HG03135 (cell line): ENCODE measurements at regions not wholly inside any gene's neighbourhood (a gene's known extent, or its start where the extent isn't known, plus 50 kb on each side); places are given as distances from the start of the nearest gene placed in this dataset.

ENCODE experiments used
- ATAC-seq: cut with Tn5 transposase; IDR thresholded peaks from one replicate; pipeline ENCODE4 v1.9.1; 2021; ENCODE audit warnings: mild to moderate bottlenecking, moderate library complexity; ENCODE audit not compliant: unreplicated experiment

DNA sequence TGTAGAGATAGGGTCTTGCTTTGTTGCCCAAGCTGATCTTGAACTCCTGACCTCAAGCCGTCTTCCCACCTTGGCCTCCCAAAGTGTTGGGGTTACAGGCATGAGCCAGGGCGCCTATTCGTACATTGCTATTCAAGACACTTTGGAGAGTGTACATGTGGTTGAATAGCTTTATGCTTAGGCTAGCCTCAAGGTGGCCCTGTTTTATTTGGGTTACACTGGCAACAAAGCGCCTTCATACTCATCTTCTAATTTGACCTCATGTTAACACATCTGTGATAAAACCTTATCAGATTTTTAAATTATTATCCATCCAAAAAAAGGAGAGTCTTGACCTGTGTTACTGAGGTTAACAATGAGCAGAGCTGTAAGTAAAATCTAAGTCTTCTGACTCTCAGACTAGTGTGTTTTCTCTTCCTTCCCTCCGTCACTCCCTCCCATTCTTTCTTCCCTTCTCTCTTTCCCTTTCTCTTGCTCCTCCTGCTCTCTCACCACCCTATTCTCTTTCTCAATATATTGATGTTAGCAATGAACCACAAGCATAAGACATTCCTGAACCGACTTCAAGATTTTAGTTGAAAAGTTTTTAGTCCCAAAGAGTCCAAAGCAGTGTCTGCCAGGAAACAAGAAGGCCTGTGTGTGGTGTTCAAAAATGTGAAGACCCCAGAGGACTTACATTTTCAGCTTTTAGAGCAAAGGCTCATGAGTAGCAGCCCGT lies 603.7 kb upstream of the CFAP20DC start:
- no peak for ATAC-seq

- ATAC-seq, result no peak
Measured at GRCh38 chr3:59644479-59645402, 594.9 kb upstream of the CFAP20DC start.

- ATAC-seq, result no peak
Measured at GRCh38 chr3:59641169-59641899, 591.5 kb upstream of the CFAP20DC start.

DNA sequence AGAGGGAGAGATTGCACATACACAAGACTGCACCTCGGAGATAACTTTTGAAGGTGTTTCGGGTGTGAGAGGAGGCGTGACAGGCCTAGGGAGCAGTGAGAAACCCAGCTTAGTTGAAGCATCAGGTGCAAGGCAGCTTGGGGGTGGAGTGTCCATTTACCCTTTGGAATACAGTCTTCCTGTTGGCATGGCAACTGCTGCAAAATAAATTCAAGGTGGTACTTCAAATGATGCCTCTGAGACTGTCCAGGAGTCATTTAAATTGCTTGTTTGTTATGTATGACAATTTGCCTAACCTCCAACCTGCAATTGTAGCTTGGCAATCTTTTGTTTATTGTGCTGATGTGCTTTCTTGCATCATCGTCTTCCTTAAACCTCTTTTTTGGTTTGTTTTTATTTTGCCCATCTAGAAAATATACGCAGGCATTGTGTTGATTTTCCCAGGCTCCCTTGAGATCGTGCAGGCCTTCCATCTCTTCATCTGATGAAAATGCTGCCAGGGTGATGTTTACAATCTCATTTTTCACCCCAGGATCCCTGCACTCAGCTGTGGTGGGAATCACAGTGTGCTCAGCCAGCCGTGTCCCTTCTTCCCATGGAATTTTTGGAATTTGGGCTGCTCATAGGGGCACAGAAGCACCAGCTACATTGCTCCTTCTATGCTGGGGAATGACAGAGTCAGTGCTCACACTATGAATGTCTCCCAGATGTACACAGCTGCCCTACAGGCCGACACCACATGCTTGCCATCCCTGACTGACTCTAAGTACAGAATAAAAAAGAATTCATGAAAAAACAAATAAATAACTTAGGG lies 583.1 kb upstream of the CFAP20DC start:
- no peak for ATAC-seq

- ATAC-seq, result no peak
Measured at GRCh38 chr3:59631482-59631881, 581.7 kb upstream of the CFAP20DC start.

GRCh38 chr3:59621037-59621436 lies 571.2 kb upstream of the CFAP20DC start:
- no peak for ATAC-seq

DNA sequence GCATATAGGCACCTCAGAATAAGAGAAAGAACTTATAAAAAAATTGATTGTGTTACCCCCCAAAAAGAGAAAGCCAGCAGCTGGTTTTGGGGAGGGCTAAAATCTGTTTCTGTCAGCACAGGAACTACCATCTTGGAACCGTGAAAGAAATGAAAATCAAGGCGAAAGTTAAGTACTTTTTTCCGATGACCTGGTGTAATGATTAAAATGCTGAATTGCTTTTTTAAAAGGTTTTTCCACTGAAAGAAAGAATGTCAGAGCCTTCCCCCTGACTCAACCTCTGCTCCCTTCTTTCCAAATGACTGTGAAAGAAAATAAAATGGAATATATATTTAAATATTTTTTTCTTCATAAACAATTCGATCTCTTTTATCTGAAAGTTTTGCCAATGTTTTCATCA lies 570.5 kb upstream of the CFAP20DC start:
- no peak for ATAC-seq

DNA sequence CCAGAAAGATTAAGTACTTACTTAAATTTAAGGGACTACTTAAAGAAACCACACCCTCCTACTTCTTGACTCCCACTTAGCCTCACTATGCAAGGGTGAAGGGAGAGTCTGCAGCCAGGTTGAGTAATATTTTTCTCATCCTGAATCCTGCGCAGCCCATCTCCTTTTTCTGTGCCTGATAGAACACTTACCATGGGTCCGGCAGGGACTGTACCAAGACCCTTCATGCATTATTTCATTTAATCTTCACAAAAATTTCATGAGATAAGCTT lies 562.6 kb upstream of the CFAP20DC start:
- ATAC-seq, result no peak

DNA sequence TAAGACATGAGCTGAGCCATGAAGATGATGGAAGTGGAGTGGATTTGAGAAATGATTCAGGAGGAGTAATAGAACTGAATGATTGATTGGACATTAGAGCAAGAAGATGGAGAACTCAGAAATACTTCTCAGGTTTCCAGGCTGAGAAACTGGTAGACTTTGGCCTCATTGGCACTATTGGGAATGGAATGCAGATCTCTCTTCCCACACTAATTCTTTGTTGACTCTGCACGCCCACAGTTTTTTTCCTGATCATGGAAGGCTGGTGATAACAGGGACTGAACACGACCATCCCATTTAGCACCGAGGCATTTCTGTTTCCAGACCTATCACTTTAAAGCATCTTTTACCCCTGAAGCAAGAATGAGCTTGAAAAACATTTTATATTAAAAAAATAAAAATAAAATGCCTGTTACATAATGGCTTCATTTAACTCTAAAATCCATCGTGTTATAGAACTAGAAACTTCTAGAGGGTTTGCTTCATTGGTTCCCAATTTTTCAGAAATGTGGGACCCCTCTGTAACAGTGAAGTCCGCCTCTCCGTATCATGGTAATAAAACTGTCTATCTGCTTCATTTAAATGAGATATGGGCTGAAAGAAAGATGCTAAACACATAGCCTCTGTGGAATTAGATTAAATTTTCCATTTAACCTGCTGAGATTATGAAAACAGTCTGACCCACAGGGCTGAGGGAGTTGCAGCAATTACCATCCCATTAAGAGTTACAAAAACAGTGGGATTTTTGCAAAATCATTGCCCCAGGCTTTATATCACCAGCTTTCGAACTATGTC lies 562.0 kb upstream of the CFAP20DC start:
- no peak for ATAC-seq

- no peak for ATAC-seq
Measured at GRCh38 chr3:59609657-59610348, 560.0 kb upstream of the CFAP20DC start.

DNA sequence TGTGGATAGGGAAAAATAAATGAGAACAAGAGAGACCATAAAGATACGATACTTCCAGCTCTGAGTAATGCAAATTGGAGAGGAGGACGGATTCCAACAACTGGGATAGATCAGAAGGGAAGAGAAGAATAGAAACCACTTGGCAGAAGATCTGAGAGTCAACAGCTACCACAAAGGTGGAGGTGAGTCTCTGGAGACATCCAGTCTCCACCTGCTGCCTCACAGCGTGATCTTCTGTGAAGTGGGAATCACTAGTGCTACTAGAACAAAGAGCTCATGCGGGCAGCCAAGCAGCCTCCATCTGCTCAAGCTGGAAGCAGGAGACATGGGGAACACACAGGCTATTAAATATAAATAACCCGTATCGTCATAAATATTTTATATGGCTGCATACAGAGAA lies 558.5 kb upstream of the CFAP20DC start:
- ATAC-seq, result no peak

GRCh38 chr3:59607656-59608055 lies 557.8 kb upstream of the CFAP20DC start:
- no peak for ATAC-seq

DNA sequence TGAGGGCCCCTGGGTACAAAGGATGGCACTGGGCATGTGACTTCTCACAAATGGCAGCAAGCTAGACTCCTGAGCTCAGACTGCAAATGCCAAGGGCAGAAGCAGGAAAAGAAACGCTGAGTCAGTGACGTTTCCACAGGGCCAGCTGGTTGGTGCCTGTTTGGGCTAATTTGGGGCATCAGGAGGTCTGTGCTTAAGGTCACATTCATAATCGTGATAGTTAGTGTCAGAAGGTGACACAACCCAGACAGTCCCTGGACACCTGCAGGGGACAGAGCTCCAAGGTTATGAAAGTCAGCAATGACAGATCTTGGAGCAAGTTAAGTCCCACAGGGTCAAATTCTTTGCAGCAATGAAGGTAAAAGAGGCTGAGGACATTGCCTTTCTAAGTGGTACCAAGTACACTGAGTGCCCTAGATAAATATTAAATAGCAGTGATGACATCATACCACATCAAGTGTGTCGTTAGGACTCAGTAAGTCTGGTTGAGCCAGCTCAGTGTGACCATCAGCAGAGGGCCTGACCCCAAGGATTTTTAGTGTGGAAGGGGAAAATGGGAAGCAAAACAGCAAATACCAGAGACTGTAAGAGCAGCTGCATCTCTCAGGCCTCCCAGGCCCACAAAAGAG lies 556.9 kb upstream of the CFAP20DC start:
- no peak for ATAC-seq

GRCh38 chr3:59605944-59606534 lies 556.2 kb upstream of the CFAP20DC start:
- no peak for ATAC-seq

GRCh38 chr3:59605318-59605717 lies 555.5 kb upstream of the CFAP20DC start:
- ATAC-seq, result no peak

DNA sequence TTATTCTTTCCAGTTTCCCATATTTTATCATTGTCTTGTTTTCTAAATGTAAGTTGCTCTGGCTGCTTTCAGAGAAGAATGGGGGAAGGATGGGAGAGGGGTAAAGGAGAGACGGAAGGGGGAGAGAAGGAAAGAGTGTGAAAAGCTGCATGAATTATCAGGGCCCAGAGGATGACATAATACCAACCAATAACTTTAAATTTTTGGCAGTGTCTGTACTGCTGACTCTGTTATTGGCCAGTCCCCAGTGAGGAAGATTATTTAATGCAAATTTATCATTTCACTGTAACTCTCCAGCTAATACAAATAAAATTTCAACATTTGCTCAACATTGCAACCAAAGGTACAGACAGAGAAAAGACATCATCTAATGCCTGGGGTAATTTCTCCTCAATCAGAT lies 551.7 kb upstream of the CFAP20DC start:
- no peak for ATAC-seq

- ATAC-seq, result no peak
Measured at GRCh38 chr3:59600631-59601030, 550.8 kb upstream of the CFAP20DC start.

- no peak for ATAC-seq
Measured at GRCh38 chr3:59596741-59597140, 546.9 kb upstream of the CFAP20DC start.

DNA sequence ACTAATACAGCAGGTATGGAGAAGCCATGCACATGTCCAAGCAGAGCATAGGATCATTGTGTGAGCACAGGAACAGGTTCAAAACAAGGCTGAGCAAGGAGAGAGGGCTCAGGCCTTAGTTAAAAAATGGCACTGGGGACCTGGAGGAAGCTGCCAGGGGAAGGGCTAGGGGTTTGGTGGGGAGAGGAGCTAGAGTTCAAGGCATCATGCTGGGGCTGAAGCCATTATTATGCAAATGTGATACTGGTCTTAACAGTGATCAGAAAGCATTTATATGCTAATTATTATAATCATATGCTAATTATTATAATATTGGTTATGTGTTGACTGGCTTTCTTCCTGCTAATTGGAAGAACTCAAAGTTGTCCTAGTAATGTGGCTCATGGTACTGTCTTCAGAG lies 546.0 kb upstream of the CFAP20DC start:
- ATAC-seq, result no peak
